ENCODE measurements at regions not wholly inside any gene's neighbourhood (a gene's known extent, or its start where the extent isn't known, plus 50 kb on each side); places are given as distances from the start of the nearest gene placed in this dataset.

DNA sequence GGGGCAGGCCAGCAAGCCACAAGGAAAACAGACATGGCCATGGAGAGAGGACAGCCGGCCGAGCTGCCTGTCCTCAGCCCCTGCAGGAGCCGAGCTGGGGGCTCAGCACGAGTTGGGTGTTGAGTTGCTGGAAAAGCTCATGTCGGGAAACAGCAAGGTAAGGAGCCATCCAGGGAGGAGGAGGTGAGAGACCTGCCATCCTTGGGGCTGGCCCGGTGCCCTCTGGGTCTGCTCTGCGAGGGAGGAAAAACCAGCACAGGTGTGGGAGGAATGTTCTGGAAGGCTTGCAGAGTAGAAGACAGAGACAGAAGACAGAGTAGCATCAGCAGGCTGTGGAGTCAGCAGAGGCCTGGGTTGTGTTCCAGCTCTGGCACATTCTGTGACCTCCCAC lies 548.8 kb downstream of the PTPRU start:
- Histone ChIP-seq H3K4me2 (no peak overlapping the region), H3K27ac (no peak overlapping the region), H3K9ac (no peak overlapping the region), H3K4me3 (no peak overlapping the region), H3F3A (ENCODE audit: low read depth) (no peaks in the 10 kb centered on the region), H3K9me3 (ENCODE audit: low read depth) (no peaks in the 10 kb centered on the region), H2AFZ (replicated peaks) (no peak overlapping the region), H3K79me2 (ENCODE audit: low read depth) (no peaks in the 10 kb centered on the region), H3K4me1 (no peaks in the 10 kb centered on the region), H3K27me3 (no peaks in the 10 kb centered on the region), H4K20me1 (ENCODE audit: low read depth) (no peaks in the 10 kb centered on the region), H3K36me3 (no peaks in the 10 kb centered on the region)
- TF ChIP-seq, protein P1, sequence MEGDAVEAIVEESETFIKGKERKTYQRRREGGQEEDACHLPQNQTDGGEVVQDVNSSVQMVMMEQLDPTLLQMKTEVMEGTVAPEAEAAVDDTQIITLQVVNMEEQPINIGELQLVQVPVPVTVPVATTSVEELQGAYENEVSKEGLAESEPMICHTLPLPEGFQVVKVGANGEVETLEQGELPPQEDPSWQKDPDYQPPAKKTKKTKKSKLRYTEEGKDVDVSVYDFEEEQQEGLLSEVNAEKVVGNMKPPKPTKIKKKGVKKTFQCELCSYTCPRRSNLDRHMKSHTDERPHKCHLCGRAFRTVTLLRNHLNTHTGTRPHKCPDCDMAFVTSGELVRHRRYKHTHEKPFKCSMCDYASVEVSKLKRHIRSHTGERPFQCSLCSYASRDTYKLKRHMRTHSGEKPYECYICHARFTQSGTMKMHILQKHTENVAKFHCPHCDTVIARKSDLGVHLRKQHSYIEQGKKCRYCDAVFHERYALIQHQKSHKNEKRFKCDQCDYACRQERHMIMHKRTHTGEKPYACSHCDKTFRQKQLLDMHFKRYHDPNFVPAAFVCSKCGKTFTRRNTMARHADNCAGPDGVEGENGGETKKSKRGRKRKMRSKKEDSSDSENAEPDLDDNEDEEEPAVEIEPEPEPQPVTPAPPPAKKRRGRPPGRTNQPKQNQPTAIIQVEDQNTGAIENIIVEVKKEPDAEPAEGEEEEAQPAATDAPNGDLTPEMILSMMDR (IDR thresholded peaks at IDR 0.05) = no peak
- TF ChIP-seq EZH2 (IDR thresholded peaks at IDR 0.05) (no peak), EZH2phosphoT487 (IDR thresholded peaks at IDR 0.05) (no peak)
- Mint-ChIP-seq H3K9me3 (no peaks in the 10 kb centered on the region), H3K36me3 (no peaks in the 10 kb centered on the region), H3K4me3 (no peak overlapping the region), H3K27me3 (ENCODE audit: insufficient read depth, low read depth) (peaks cover 19% of the 10 kb centered on the region), H3K4me1 (no peaks in the 10 kb centered on the region), H3K27ac (no peak overlapping the region)
- DNase-seq (ENCODE audit: low spot score) = no peak

DNA sequence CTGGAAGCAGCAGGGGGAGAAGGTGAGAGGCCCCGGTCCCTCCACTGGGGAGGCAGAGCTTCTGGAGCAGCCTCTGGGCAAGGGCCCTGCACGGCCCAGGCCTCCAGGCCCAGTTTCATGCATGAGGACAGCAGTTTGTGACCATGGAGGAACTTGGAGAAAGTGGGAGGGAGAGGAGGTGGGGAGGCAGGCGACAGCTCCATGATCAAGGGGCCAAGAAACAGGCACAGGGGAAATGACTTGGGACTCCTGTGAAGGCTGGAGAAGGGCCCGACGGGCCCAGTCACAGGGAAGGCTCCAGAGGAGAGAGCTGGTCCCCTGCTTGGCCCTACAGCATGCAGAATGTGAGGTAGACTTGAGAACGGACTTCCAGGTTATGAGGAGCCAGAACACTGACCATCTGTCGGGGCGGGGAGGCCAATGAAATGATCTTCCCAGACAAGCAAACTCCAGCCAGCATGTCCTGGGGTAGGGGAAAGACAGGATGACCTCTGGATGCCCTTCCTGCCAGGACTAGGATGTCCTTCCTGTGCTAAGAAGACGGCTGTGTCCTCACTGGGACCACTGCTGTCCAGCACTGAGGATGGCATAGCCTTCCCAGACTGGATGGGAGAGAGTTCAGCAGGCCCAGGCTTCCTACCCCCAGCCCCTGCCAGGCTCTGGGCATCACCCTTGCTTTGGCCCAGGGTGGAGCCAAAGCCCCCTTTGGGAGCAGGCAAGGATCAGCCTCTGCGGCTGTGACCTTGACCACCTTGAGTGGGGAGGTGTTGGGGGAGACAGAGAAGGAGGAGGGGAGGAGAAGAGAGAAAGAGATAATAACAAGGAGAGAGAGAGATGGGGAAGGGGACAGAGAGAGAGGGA lies 548.2 kb downstream of the PTPRU start:
- no peaks in the 10 kb centered on the region for H3K9me3 ChIP-seq (ENCODE audit: low read depth)
- no peak overlapping the region for H3K4me2 ChIP-seq
- Mint-ChIP-seq H3K4me1 (no peaks in the 10 kb centered on the region), H3K9me3 (no peaks in the 10 kb centered on the region), H3K36me3 (no peaks in the 10 kb centered on the region), H3K4me3 (no peak overlapping the region), H3K27me3 (ENCODE audit: insufficient read depth, low read depth) (peaks cover 19% of the 10 kb centered on the region), H3K27ac (no peak overlapping the region)
- H3K36me3 ChIP-seq = no peaks in the 10 kb centered on the region
- H3K4me1 ChIP-seq = no peaks in the 10 kb centered on the region
- H4K20me1 ChIP-seq (ENCODE audit: low read depth) = no peaks in the 10 kb centered on the region
- no peak for TF ChIP-seq EZH2phosphoT487 (IDR thresholded peaks at IDR 0.05)
- no peak for TF ChIP-seq EZH2 (IDR thresholded peaks at IDR 0.05)
- H3K4me3 ChIP-seq = no peak overlapping the region
- no peak for DNase-seq (ENCODE audit: low spot score)
- no peaks in the 10 kb centered on the region for H3F3A ChIP-seq (ENCODE audit: low read depth)
- no peaks in the 10 kb centered on the region for H3K27me3 ChIP-seq
- H2AFZ ChIP-seq (replicated peaks) = no peak overlapping the region
- H3K27ac ChIP-seq = no peak overlapping the region
- no peaks in the 10 kb centered on the region for H3K79me2 ChIP-seq (ENCODE audit: low read depth)
- no peak overlapping the region for H3K9ac ChIP-seq

DNA sequence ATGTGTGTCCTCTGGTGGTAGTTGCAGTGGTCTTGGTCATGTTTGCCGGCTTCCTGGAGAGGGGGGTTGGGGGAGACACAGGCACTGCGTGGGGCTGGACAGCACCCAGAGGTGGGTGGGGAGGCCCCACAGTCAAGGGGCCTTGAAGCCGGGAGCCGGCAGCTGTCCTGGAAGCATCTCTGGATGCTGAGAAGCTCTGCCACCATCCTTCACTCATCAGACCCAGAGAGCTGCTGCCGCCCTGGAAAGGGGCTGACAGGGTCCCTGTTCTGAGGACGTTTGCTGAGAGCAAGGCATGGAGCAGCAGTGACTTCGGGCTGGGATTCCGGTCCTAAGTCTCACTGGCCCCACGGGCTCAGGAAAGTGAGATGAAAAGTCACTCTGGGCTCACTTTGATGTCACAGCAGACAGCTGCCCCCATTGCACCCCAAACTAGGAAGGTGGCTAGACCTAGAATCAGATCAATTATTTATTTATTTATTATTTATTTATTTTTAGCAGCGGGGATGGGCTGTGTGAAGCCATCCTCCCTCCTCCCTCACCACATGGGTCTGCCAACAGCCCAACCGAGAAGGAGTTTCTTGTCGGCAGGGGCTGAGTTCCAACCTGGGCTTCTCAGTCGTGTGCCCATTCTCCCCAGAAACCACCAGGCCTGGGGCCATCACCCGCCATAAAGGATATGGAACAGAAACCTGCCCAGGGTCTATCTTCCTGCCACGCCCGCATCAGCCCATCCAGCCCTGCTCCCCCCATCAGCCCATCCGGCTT lies 547.4 kb downstream of the PTPRU start:
- no peaks in the 10 kb centered on the region for H4K20me1 ChIP-seq (ENCODE audit: low read depth)
- H3K4me1 Mint-ChIP-seq = no peaks in the 10 kb centered on the region
- H3K4me1 ChIP-seq = no peaks in the 10 kb centered on the region
- no peak overlapping the region for H3K27ac ChIP-seq
- no peak overlapping the region for H3K9ac ChIP-seq
- no peak for DNase-seq (ENCODE audit: low spot score)
- H3K36me3 Mint-ChIP-seq = no peaks in the 10 kb centered on the region
- H3K9me3 ChIP-seq (ENCODE audit: low read depth) = no peaks in the 10 kb centered on the region
- TF ChIP-seq EZH2 (IDR thresholded peaks at IDR 0.05) = no peak
- no peak for TF ChIP-seq EZH2phosphoT487 (IDR thresholded peaks at IDR 0.05)
- TF ChIP-seq, protein P1 (IDR thresholded peaks at IDR 0.05) = no peak
- no peaks in the 10 kb centered on the region for H3K79me2 ChIP-seq (ENCODE audit: low read depth)
- no peak overlapping the region for H3K27ac Mint-ChIP-seq
- H3K4me2 ChIP-seq = no peak overlapping the region
- no peaks in the 10 kb centered on the region for H3K9me3 Mint-ChIP-seq
- no peaks in the 10 kb centered on the region for H3K27me3 ChIP-seq
- no peaks in the 10 kb centered on the region for H3K36me3 ChIP-seq
- peaks cover 19% of the 10 kb centered on the region for H3K27me3 Mint-ChIP-seq (ENCODE audit: insufficient read depth, low read depth)
- H2AFZ ChIP-seq (replicated peaks) = no peak overlapping the region
- H3K4me3 ChIP-seq = no peak overlapping the region
- no peaks in the 10 kb centered on the region for H3F3A ChIP-seq (ENCODE audit: low read depth)
- H3K4me3 Mint-ChIP-seq = no peak overlapping the region

Measured in neural progenitor cell (in vitro differentiated cells).